GM23248 (cell line): ENCODE measurements at regions not wholly inside any gene's neighbourhood (a gene's known extent, or its start where the extent isn't known, plus 50 kb on each side); places are given as distances from the start of the nearest gene placed in this dataset.

Experiments used
- DNase-seq: peaks from one replicate; pipeline ENCODE4 v3.0.0-alpha.2; 2015
- H2AFZ ChIP-seq: fragments of 200-600 bp; sonication (generic); 2 replicates; pipeline ENCODE4 v1.6.1; 2016; ENCODE audit warnings: antibody characterized with exemption
- H3F3A ChIP-seq: fragments of 200-600 bp; sonication (generic); 2 replicates; pipeline ENCODE4 v1.6.1; 2016; ENCODE audit warnings: mild to moderate bottlenecking, antibody characterized with exemption, mixed run types; ENCODE audit not compliant: insufficient read depth
- H3K27ac ChIP-seq: fragments of 200-600 bp; sonication (generic); 2 replicates; pipeline ENCODE4 v1.5.1; 2016; ENCODE audit warnings: mild to moderate bottlenecking
- H3K27me3 ChIP-seq: fragments of 200-600 bp; sonication (generic); replicated peaks from 2 replicates; pipeline ENCODE4 v1.6.1; 2016; ENCODE audit warnings: mild to moderate bottlenecking; ENCODE audit not compliant: insufficient read depth
- H3K36me3 ChIP-seq: fragments of 200-600 bp; sonication (generic); 2 replicates; pipeline ENCODE4 v1.6.1; 2016; ENCODE audit warnings: low read depth, mild to moderate bottlenecking
- H3K4me1 ChIP-seq: fragments of 200-600 bp; sonication (generic); 2 replicates; pipeline ENCODE4 v1.6.1; 2016; ENCODE audit warnings: mild to moderate bottlenecking; ENCODE audit not compliant: insufficient read depth
- H3K4me2 ChIP-seq: fragments of 200-600 bp; sonication (generic); one replicate; pipeline ENCODE4 v1.6.1; 2016; ENCODE audit warnings: mild to moderate bottlenecking; ENCODE audit not compliant: unreplicated experiment
- H3K4me3 ChIP-seq: fragments of 200-600 bp; sonication (generic); 2 replicates; pipeline ENCODE4 v1.5.1; 2016; ENCODE audit warnings: mild to moderate bottlenecking
- H3K79me2 ChIP-seq: fragments of 200-600 bp; sonication (generic); 2 replicates; pipeline ENCODE4 v1.6.1; 2016; ENCODE audit warnings: mild to moderate bottlenecking; ENCODE audit not compliant: insufficient read depth
- H3K9ac ChIP-seq: fragments of 200-600 bp; sonication (generic); 2 replicates; pipeline ENCODE4 v1.6.1; 2016; ENCODE audit warnings: mild to moderate bottlenecking
- H3K9me2 ChIP-seq: fragments of 200-600 bp; sonication (generic); 2 replicates; pipeline ENCODE4 v1.6.1; 2016; ENCODE audit warnings: mixed run types, mild to moderate bottlenecking, moderate library complexity; ENCODE audit not compliant: insufficient read depth
- H3K9me3 ChIP-seq: fragments of 200-600 bp; sonication (generic); one replicate; pipeline ENCODE4 v1.6.1; 2017; ENCODE audit warnings: low read depth
- H4K20me1 ChIP-seq: fragments of 200-600 bp; sonication (generic); 2 replicates; pipeline ENCODE4 v1.6.0; 2016; ENCODE audit not compliant: insufficient read depth
- EZH2 ChIP-seq: fragments of 200-600 bp; sonication (generic); IDR thresholded peaks from 2 replicates; pipeline ENCODE4 v1.6.1; 2018; ENCODE audit warnings: antibody characterized with exemption, mild to moderate bottlenecking; ENCODE audit not compliant: insufficient read depth, poor library complexity, severe bottlenecking
- EZH2phosphoT487 ChIP-seq: fragments of 200-600 bp; sonication (generic); IDR thresholded peaks from 2 replicates; pipeline ENCODE4 v1.6.1; 2018; ENCODE audit warnings: antibody characterized with exemption, moderate library complexity, mild to moderate bottlenecking, low read depth; ENCODE audit not compliant: insufficient read depth
- WGBS, 2 experiments: methylation state at CpG; one replicate each; pipeline ENCODE4 v1.1.6; 2015 to 2017; ENCODE audit warnings: low lambda C conversion rate in 2 of 2, low coverage in 1 of 2; ENCODE audit errors: missing lambda C conversion rate in 2 of 2; 5-methylcytosine and 5-hydroxymethylcytosine counted together
- in situ Hi-C: fragments of 300-500 bp; cut with MboI; formaldehyde crosslinking; loops from 2 replicates; pipeline ENCODE4 v1.15.0; 2020

- H3K9me3 ChIP-seq = no peaks in the 10 kb centered on the region
- 79 to 80% methylated on average over 4 of the region's 4 CpGs for WGBS, 2 experiments
- no peaks in the 10 kb centered on the region for H3K27me3 ChIP-seq
- H3K4me1 ChIP-seq = peaks cover 29% of the 10 kb centered on the region
- in situ Hi-C loops = no loop called here
- H3K36me3 ChIP-seq = no peaks in the 10 kb centered on the region
- DNase-seq = no peak
- H3F3A ChIP-seq = peaks cover 10% of the 10 kb centered on the region
- no peak overlapping the region for H3K9ac ChIP-seq
- no peak overlapping the region for H3K27ac ChIP-seq
- no peak overlapping the region for H3K4me2 ChIP-seq
- no peak overlapping the region for H3K4me3 ChIP-seq
- H4K20me1 ChIP-seq = no peaks in the 10 kb centered on the region
- H3K9me2 ChIP-seq = no peaks in the 10 kb centered on the region
- H2AFZ ChIP-seq = no peak overlapping the region
- TF ChIP-seq EZH2 (no peak), EZH2phosphoT487 (no peak)
- no peaks in the 10 kb centered on the region for H3K79me2 ChIP-seq
Observed at GRCh38 chr1:193325771-193326170, 139.4 kb upstream of the B3GALT2 start.

GRCh38 chr1:193325042-193325441 lies 138.6 kb upstream of the B3GALT2 start:
- Histone ChIP-seq H3K36me3 (no peaks in the 10 kb centered on the region), H2AFZ (no peak overlapping the region), H3K9me3 (no peaks in the 10 kb centered on the region), H3K9ac (no peak overlapping the region), H3K9me2 (no peaks in the 10 kb centered on the region), H3K27me3 (no peaks in the 10 kb centered on the region), H3K79me2 (no peaks in the 10 kb centered on the region), H3K27ac (no peak overlapping the region), H3K4me1 (peaks cover 29% of the 10 kb centered on the region), H3K4me2 (no peak overlapping the region), H4K20me1 (no peaks in the 10 kb centered on the region), H3K4me3 (no peak overlapping the region), H3F3A (peaks cover 10% of the 10 kb centered on the region)
- TF ChIP-seq EZH2 = no peak
- no peak for TF ChIP-seq EZH2phosphoT487
- 88 to 95% methylated on average over 1 of the region's 1 CpG for WGBS, 2 experiments
- no peak for DNase-seq
- in situ Hi-C loops = no loop called here

GRCh38 chr1:193322211-193322610 lies 135.8 kb upstream of the B3GALT2 start:
- TF ChIP-seq EZH2phosphoT487 (no peak), EZH2 (no peak)
- Histone ChIP-seq H3K27me3 (no peaks in the 10 kb centered on the region), H3K4me3 (no peak overlapping the region), H3K9me2 (no peaks in the 10 kb centered on the region), H3K4me2 (peak overlapping the region; percentile 30), H3K79me2 (no peaks in the 10 kb centered on the region), H3K27ac (peak overlapping the region; percentile 23), H3K4me1 (peaks cover 29% of the 10 kb centered on the region), H4K20me1 (no peaks in the 10 kb centered on the region), H3K36me3 (no peaks in the 10 kb centered on the region), H3K9me3 (no peaks in the 10 kb centered on the region), H3F3A (peaks cover 21% of the 10 kb centered on the region), H3K9ac (no peak overlapping the region), H2AFZ (peak overlapping the region; percentile 12; the same call in 1 of the 2 replicates)
- in situ Hi-C loops = no loop called here
- WGBS, 2 experiments = 0 to 5% methylated on average over 2 of the region's 2 CpGs
- DNase-seq = peak; percentile 64

- in situ Hi-C loops = no loop called here
- Histone ChIP-seq H3K79me2 (no peaks in the 10 kb centered on the region), H3K9me3 (no peaks in the 10 kb centered on the region), H3K27ac (peak overlapping the region; percentile 23), H3K4me2 (no peak overlapping the region), H3K27me3 (no peaks in the 10 kb centered on the region), H4K20me1 (no peaks in the 10 kb centered on the region), H3K36me3 (no peaks in the 10 kb centered on the region), H3K9me2 (no peaks in the 10 kb centered on the region), H2AFZ (peak overlapping the region; percentile 12; the same call in 1 of the 2 replicates), H3K4me3 (no peak overlapping the region), H3K9ac (no peak overlapping the region), H3K4me1 (peaks cover 29% of the 10 kb centered on the region), H3F3A (peaks cover 21% of the 10 kb centered on the region)
- TF ChIP-seq EZH2phosphoT487 (no peak), EZH2 (no peak)
- DNase-seq = no peak
- WGBS, 2 experiments = 43 to 57% methylated on average over 2 of the region's 2 CpGs
Observed at GRCh38 chr1:193321242-193321840, 134.9 kb upstream of the B3GALT2 start.
